PC-3 (cell line): ENCODE measurements at regions not wholly inside any gene's neighbourhood (a gene's known extent, or its start where the extent isn't known, plus 50 kb on each side); places are given as distances from the start of the nearest gene placed in this dataset.

Source experiments
- ATAC-seq: fragments of 200-7000 bp; cut with Tn5 transposase; 2 replicates; pipeline ENCODE4 v1.9.1; 2020; ENCODE audit warnings: mild to moderate bottlenecking, moderate library complexity
- BruUV-seq: library from RNA; stranded (reverse); fragments of 400-500 nt; replicated peaks from 2 replicates; lab custom pipeline; 2021; lab: Mats Ljungman, UMichigan
- CTCF ChIA-PET: fragments of 300-600 bp; sonication (Branson Sonifier 250); formaldehyde crosslinking; loops from one replicate; lab custom pipeline; 2022; ENCODE audit warnings: antibody characterized with exemption; lab: Charles Lee
- POLR2A ChIA-PET: fragments of 300-600 bp; sonication (Branson Sonifier 250); formaldehyde crosslinking; loops from one replicate; lab custom pipeline; 2022; ENCODE audit warnings: antibody characterized with exemption; ENCODE audit not compliant: unreplicated experiment; lab: Charles Lee
- DNase-seq: peaks from one replicate; pipeline ENCODE4 v3.0.0-alpha.2; 2015
- H2AFZ ChIP-seq: fragments of 300-600 bp; sonication (generic); 2 replicates; pipeline ENCODE4 v1.6.0; 2016; ENCODE audit warnings: antibody characterized with exemption, low read length
- H3F3A ChIP-seq: fragments of 300-600 bp; sonication (generic); one replicate; pipeline ENCODE4 v1.6.0; 2017; ENCODE audit warnings: antibody characterized with exemption, low read length, control low read depth, mild to moderate bottlenecking; ENCODE audit not compliant: unreplicated experiment
- H3K27ac ChIP-seq: fragments of 300-600 bp; sonication (generic); 2 replicates; pipeline ENCODE4 v1.5.1; 2016; ENCODE audit warnings: mild to moderate bottlenecking, low read length
- H3K27me3 ChIP-seq: fragments of 300-600 bp; sonication (generic); 2 replicates; pipeline ENCODE4 v1.6.1; 2016; ENCODE audit warnings: low read length, mixed read lengths
- H3K36me3 ChIP-seq: fragments of 300-600 bp; sonication (generic); 2 replicates; pipeline ENCODE4 v1.6.1; 2016; ENCODE audit warnings: low read depth, mixed run types, low read length, mixed read lengths
- H3K4me1 ChIP-seq: fragments of 300-600 bp; sonication (generic); 2 replicates; pipeline ENCODE4 v1.5.1; 2016; ENCODE audit warnings: low read length; ENCODE audit not compliant: insufficient read depth
- H3K4me2 ChIP-seq: fragments of 300-600 bp; sonication (generic); 2 replicates; pipeline ENCODE4 v1.6.0; 2016; ENCODE audit warnings: low read length
- H3K4me3 ChIP-seq: fragments of 300-600 bp; sonication (generic); 2 replicates; pipeline ENCODE4 v1.5.1; 2016; ENCODE audit warnings: mild to moderate bottlenecking, low read length, mixed read lengths
- H3K79me2 ChIP-seq: fragments of 300-600 bp; sonication (generic); 2 replicates; pipeline ENCODE4 v1.6.1; 2017; ENCODE audit warnings: low read length, mixed read lengths
- H3K9ac ChIP-seq: fragments of 300-600 bp; sonication (generic); 2 replicates; pipeline ENCODE4 v1.6.0; 2016; ENCODE audit warnings: mild to moderate bottlenecking, low read length
- H3K9me2 ChIP-seq: fragments of 300-600 bp; sonication (generic); replicated peaks from 2 replicates; pipeline ENCODE4 v1.6.1; 2016; ENCODE audit warnings: mixed run types, low read length, mixed read lengths
- H3K9me3 ChIP-seq: fragments of 300-600 bp; sonication (generic); 2 replicates; pipeline ENCODE4 v1.6.1; 2016; ENCODE audit warnings: low read length, mixed read lengths
- H4K20me1 ChIP-seq: fragments of 300-600 bp; sonication (generic); 2 replicates; pipeline ENCODE4 v1.6.1; 2016; ENCODE audit warnings: low read length, mixed read lengths
- CTCF ChIP-seq: fragments of 300-600 bp; sonication (generic); conservative IDR thresholded peaks from 2 replicates; pipeline ENCODE4 v1.5.1; 2017; ENCODE audit warnings: antibody characterized with exemption, low read depth, mild to moderate bottlenecking, low read length
- EZH2 ChIP-seq: fragments of 300-600 bp; sonication (generic); IDR thresholded peaks from one replicate; pipeline ENCODE4 v1.6.1; 2017; ENCODE audit warnings: antibody characterized with exemption, mild to moderate bottlenecking, low read length; ENCODE audit not compliant: unreplicated experiment
- EZH2phosphoT487 ChIP-seq: fragments of 300-600 bp; sonication (generic); IDR thresholded peaks from 2 replicates; pipeline ENCODE4 v1.6.1; 2018; ENCODE audit warnings: mild to moderate bottlenecking, antibody characterized with exemption, low read length, borderline replicate concordance
- intact Hi-C: fragments of 100-400 bp; cut with micrococcal nuclease; formaldehyde crosslinking; loops from 2 replicates; pipeline ENCODE4 v1.9.0; 2023

- Histone ChIP-seq H3K4me3 (no peak overlapping the region), H3K4me1 (no peaks in the 10 kb centered on the region), H3K27ac (no peak overlapping the region), H3F3A (no peaks in the 10 kb centered on the region), H4K20me1 (no peaks in the 10 kb centered on the region), H3K9me3 (0 out of 2 replicates have a peak, but pooled peaks cover 7% of the 10 kb centered on the region), H3K4me2 (no peak overlapping the region), H3K27me3 (no peaks in the 10 kb centered on the region), H3K9ac (no peak overlapping the region), H2AFZ (no peak overlapping the region), H3K36me3 (no peaks in the 10 kb centered on the region), H3K9me2 (no peaks in the 10 kb centered on the region), H3K79me2 (no peaks in the 10 kb centered on the region)
- no peak for TF ChIP-seq CTCF
- TF ChIP-seq EZH2: no peak
- no peak for TF ChIP-seq EZH2phosphoT487
- no peak for DNase-seq
- no TSS peak for BruUV-seq
- intact Hi-C loops: no loop called here
- ChIA-PET CTCF (no interaction called here), POLR2A (no interaction called here)
- no peak for ATAC-seq
Observed at GRCh38 chr17:12302711-12303110, 282.0 kb downstream of the MAP2K4 start.

GRCh38 chr17:12310811-12311210 lies 290.1 kb downstream of the MAP2K4 start:
- CTCF ChIA-PET: no interaction called here

More at GRCh38 chr17:12310811-12311210, 290.1 kb downstream of the MAP2K4 start:
- POLR2A ChIA-PET: no interaction called here
- intact Hi-C loops: no loop called here
- no peaks in the 10 kb centered on the region for H3K27me3 ChIP-seq
- H2AFZ ChIP-seq: no peak overlapping the region
- peaks cover 12% of the 10 kb centered on the region for H3K9me3 ChIP-seq
- TF ChIP-seq EZH2phosphoT487: no peak
- no peak for TF ChIP-seq EZH2
- TF ChIP-seq CTCF: no peak
- H3K79me2 ChIP-seq: no peaks in the 10 kb centered on the region
- no peak overlapping the region for H3K9ac ChIP-seq
- H3K4me1 ChIP-seq: no peaks in the 10 kb centered on the region
- no peaks in the 10 kb centered on the region for H3K9me2 ChIP-seq
- no TSS peak for BruUV-seq
- ATAC-seq (no peak), DNase-seq (no peak)
- H3K4me3 ChIP-seq: no peak overlapping the region
- H3F3A ChIP-seq: no peaks in the 10 kb centered on the region
- no peaks in the 10 kb centered on the region for H3K36me3 ChIP-seq
- H4K20me1 ChIP-seq: no peaks in the 10 kb centered on the region
- H3K27ac ChIP-seq: no peak overlapping the region
- no peak overlapping the region for H3K4me2 ChIP-seq
